ENCODE measurements at regions not wholly inside any gene's neighbourhood (a gene's known extent, or its start where the extent isn't known, plus 50 kb on each side); places are given as distances from the start of the nearest gene placed in this dataset.

DNA sequence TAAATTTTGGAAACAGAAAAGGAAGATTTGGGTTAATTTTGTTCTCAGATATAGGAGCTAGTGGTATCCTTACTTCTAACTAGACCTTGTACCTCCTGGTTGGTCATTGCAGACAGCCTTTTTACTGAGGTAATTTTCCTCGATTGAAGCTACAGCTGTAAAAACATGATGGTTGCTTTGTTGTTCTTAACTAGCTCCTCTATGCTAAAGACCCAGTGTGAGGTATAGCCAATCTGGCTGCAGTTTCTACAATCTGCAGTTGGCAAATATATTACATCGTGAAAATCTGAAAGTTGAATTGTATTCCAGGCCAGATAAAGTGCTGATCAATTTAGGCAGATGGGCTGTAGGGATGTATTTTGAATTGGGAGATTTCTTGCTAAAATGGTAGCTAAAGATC, 116.5 kb downstream of the AASDHPPT start:
- intact Hi-C loops (cut with DNase I) = no loop called here

DNA sequence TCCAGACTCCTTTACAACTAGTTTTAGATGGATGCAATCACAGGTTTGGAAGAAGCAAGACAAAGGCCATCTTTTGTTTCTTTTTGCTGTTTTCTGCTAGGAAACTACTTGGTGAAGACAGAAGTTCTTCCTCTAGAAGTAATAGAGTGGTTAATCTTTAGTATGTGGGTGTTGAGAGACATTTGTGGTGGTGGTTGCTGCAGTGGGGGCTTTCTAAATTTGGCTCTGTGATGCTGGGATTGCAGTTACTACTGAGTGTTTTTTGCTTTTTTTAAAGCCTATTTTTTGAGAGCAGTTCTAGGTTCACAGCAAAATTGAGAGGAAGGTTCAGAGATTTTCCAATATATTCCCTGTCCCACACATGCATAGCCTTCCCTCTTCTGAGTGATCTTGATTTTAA, 120.0 kb downstream of the AASDHPPT start:
- intact Hi-C loops (cut with DNase I) = no loop called here
- Histone ChIP-seq H3K27ac (no peak overlapping the region), H3K9me3 (replicated peaks in 1 of 3) (no peaks in the 10 kb centered on the region), H3K4me3 (no peak overlapping the region), H3K4me1 (replicated peaks in 1 of 2) (no peaks in the 10 kb centered on the region), H3K36me3 (replicated peaks in 1 of 2) (no peaks in the 10 kb centered on the region), H3K27me3 (no peaks in the 10 kb centered on the region)
- no peak for TF ChIP-seq POLR2A (IDR thresholded peaks at IDR 0.05)
- TF ChIP-seq, protein P1, sequence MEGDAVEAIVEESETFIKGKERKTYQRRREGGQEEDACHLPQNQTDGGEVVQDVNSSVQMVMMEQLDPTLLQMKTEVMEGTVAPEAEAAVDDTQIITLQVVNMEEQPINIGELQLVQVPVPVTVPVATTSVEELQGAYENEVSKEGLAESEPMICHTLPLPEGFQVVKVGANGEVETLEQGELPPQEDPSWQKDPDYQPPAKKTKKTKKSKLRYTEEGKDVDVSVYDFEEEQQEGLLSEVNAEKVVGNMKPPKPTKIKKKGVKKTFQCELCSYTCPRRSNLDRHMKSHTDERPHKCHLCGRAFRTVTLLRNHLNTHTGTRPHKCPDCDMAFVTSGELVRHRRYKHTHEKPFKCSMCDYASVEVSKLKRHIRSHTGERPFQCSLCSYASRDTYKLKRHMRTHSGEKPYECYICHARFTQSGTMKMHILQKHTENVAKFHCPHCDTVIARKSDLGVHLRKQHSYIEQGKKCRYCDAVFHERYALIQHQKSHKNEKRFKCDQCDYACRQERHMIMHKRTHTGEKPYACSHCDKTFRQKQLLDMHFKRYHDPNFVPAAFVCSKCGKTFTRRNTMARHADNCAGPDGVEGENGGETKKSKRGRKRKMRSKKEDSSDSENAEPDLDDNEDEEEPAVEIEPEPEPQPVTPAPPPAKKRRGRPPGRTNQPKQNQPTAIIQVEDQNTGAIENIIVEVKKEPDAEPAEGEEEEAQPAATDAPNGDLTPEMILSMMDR (IDR thresholded peaks at IDR 0.05) = no peak
- DNase-seq = no peak

More for the DNA sequence above, 116.5 kb downstream of the AASDHPPT start:
- H3K36me3 ChIP-seq (replicated peaks in 1 of 2) = no peaks in the 10 kb centered on the region
- 44 to 59% (median 54%) methylated on average over 2 of the region's 2 CpGs for WGBS, 4 donors
- no peaks in the 10 kb centered on the region for H3K9me3 ChIP-seq (replicated peaks in 1 of 3)
- no peaks in the 10 kb centered on the region for H3K27me3 ChIP-seq
- H3K4me3 ChIP-seq = no peak overlapping the region
- H3K4me1 ChIP-seq (replicated peaks in 1 of 2) = no peaks in the 10 kb centered on the region
- no peak for DNase-seq
- TF ChIP-seq, protein P1 (IDR thresholded peaks at IDR 0.05) = no peak
- no peak for TF ChIP-seq POLR2A (IDR thresholded peaks at IDR 0.05)
- no peak overlapping the region for H3K27ac ChIP-seq

DNA sequence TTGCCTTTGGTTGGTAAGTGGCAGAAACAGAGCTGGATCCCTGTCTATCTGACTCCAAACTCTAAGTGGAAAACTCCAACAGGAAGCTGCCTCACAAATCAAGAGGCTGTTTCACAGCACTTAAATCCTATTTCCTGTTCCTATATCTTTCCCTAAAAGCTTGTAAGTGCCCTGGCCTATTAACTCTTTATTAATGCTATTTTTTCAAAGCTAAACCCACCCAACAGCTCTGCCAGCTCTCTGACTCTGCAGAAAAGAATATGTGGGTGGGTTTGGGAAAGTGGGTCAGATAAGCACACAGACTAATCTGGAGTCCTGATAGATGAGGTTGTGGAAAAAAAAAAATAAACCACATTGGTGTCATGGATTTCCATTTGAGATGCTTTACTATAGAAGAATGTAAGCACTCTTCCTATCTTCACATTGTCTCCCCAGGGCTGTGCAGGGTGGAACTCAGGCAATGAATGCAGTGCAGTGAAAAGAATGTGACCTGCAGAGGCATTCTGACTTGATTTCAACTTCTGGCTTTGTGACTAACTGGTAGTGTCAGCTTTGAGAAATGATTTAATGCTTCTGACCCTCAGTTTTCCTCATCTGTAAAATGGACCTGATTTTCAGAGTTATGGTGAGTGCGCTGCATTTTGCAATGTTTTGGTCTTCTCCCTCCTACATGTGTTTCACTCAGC, 125.6 kb downstream of the AASDHPPT start:
- 92 to 100% (median 98%) methylated on average over 1 of the region's 1 CpG for WGBS, 4 donors
- no peak for TF ChIP-seq POLR2A (IDR thresholded peaks at IDR 0.05)
- TF ChIP-seq, protein P1 (IDR thresholded peaks at IDR 0.05) = no peak
- DNase-seq = no peak
- Histone ChIP-seq H3K27ac (no peak overlapping the region), H3K4me3 (no peak overlapping the region), H3K36me3 (replicated peaks in 1 of 2) (no peaks in the 10 kb centered on the region), H3K4me1 (replicated peaks in 1 of 2) (no peaks in the 10 kb centered on the region), H3K9me3 (replicated peaks in 1 of 3) (no peaks in the 10 kb centered on the region), H3K27me3 (no peaks in the 10 kb centered on the region)
- intact Hi-C loops (cut with DNase I) = no loop called here

DNA sequence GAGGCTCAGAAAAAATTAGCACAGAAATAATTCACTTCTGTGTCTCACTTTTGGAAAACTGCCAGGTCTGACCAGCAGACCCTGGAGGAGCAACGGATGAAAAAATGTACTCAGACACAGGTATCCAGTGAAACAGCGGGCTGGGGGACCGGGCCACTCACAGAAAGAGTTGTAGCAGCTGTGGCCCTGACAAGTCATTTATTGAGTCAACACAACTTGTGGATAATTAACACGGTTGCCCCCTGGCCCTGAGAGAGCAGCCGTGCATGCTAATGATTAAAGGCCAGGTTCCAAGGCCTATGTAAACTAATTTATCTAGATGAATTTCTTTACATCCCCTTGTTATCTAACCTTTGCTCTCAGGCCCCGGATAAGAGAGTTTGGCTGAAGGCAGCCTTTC, 131.3 kb downstream of the AASDHPPT start:
- WGBS, 4 donors = 42 to 61% (median 51%) methylated on average over 6 of the region's 6 CpGs

More for the DNA sequence above, 131.3 kb downstream of the AASDHPPT start:
- intact Hi-C loops (cut with DNase I) = no loop called here
- no peak overlapping the region for H3K4me3 ChIP-seq
- no peak for DNase-seq
- H3K9me3 ChIP-seq (replicated peaks in 1 of 3) = no peaks in the 10 kb centered on the region
- no peaks in the 10 kb centered on the region for H3K27me3 ChIP-seq
- H3K27ac ChIP-seq = no peak overlapping the region
- H3K4me1 ChIP-seq (replicated peaks in 1 of 2) = no peaks in the 10 kb centered on the region
- no peaks in the 10 kb centered on the region for H3K36me3 ChIP-seq (replicated peaks in 1 of 2)
- TF ChIP-seq, protein P1 (IDR thresholded peaks at IDR 0.05) = no peak
- TF ChIP-seq POLR2A (IDR thresholded peaks at IDR 0.05) = no peak

Data from adrenal gland (tissue), 9 donors.